Spleen (tissue), 7 donors: ENCODE measurements at regions not wholly inside any gene's neighbourhood (a gene's known extent, or its start where the extent isn't known, plus 50 kb on each side); places are given as distances from the start of the nearest gene placed in this dataset.

Source experiments
- POLR2A ChIP-seq, 3 donors: fragments of 450-650 bp; IDR thresholded peaks; one replicate each; pipeline ENCODE4 v1.5.1; 2017; ENCODE audit warnings: antibody characterized with exemption in 3 of 3, mild to moderate bottlenecking in 1 of 3
- POLR2AphosphoS5 ChIP-seq, 3 donors: sonication (generic); formaldehyde crosslinking; IDR thresholded peaks; one replicate each; pipeline ENCODE4 v1.5.1; 2017; ENCODE audit warnings: antibody characterized with exemption in 3 of 3
- TF ChIP-seq, protein P1 (sequence below), 11 experiments: fragments of 200-600 bp in 7 of 11; fragments of 450-650 bp in 4 of 11; sonication (generic) in 4 of 11; IDR thresholded peaks in 8 of 11; conservative IDR thresholded peaks in 3 of 11; 1 replicate in 7 of 11; 2 replicates in 4 of 11; pipeline versions ENCODE4 v1.4.0 to v1.8.0; 2016 to 2021; ENCODE audit warnings: antibody characterized with exemption in 11 of 11, inconsistent platforms in 4 of 11, mild to moderate bottlenecking in 1 of 11
- donor health status: DM: no; HTN: no; CAD: no; lungs with moderate emphysema.
- donor health status: DM: no; HTN: no; CAD: no.
- donor health status: DM: no; HTN: no; CAD: no.

DNA sequence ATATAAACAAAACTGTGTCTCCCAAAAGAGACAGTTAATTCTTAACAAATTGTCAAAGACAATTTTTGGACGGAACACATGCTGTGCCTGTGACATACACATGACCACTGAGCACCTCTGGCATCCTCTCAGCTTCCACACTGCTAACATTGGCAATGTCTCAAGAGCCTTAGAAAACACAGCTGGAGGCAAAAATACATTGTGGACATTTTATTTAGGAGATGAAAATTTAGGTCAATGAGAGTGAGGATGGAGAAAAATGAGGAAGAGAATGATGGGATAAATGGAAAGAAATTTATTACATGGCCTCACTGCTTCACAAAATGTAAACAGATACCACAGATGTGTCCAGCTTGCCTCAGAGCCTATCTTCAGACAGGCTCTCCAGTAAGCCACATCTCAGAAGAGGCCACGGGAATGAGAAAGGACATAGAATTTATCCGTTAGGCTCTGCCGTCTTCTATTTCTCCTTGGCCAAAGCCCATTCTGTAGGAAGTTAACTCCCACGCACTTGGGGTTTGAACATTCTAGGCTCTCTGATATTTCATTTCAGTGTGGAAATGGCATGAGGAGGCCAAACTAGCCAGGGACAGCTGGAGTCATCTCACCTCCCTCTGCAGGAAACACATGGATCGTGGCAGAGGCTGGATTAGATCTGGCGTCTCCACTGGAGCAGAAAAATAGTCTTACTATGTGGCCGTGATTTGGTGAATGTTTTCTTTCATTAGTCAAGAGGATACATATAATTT lies 519.4 kb upstream of the DSEL start:
- TF ChIP-seq, protein P1, sequence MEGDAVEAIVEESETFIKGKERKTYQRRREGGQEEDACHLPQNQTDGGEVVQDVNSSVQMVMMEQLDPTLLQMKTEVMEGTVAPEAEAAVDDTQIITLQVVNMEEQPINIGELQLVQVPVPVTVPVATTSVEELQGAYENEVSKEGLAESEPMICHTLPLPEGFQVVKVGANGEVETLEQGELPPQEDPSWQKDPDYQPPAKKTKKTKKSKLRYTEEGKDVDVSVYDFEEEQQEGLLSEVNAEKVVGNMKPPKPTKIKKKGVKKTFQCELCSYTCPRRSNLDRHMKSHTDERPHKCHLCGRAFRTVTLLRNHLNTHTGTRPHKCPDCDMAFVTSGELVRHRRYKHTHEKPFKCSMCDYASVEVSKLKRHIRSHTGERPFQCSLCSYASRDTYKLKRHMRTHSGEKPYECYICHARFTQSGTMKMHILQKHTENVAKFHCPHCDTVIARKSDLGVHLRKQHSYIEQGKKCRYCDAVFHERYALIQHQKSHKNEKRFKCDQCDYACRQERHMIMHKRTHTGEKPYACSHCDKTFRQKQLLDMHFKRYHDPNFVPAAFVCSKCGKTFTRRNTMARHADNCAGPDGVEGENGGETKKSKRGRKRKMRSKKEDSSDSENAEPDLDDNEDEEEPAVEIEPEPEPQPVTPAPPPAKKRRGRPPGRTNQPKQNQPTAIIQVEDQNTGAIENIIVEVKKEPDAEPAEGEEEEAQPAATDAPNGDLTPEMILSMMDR (IDR thresholded peaks at IDR 0.05 in 8 of 11, conservative IDR thresholded peaks at IDR 0.05 in 3 of 11), result no peak
- TF ChIP-seq POLR2A (IDR thresholded peaks at IDR 0.05) (no peak), POLR2AphosphoS5 (IDR thresholded peaks at IDR 0.05) (no peak)
